Lower lobe of right lung (tissue), 2 donors: ENCODE measurements at regions not wholly inside any gene's neighbourhood (a gene's known extent, or its start where the extent isn't known, plus 50 kb on each side); places are given as distances from the start of the nearest gene placed in this dataset.

Experiments used
- ATAC-seq, 2 donors: fragments of 200-7000 bp; cut with Tn5 transposase; one replicate each; pipeline ENCODE4 v1.9.1; 2020 to 2022; ENCODE audit warnings: mild to moderate bottlenecking in 2 of 2, moderate library complexity in 2 of 2
- DNase-seq: peaks from one replicate; pipeline ENCODE4 v3.0.0-alpha.2; 2020
- H3K27ac ChIP-seq: fragments of 200-600 bp; one replicate; pipeline ENCODE4 v1.8.0; 2022
- H3K27me3 ChIP-seq: fragments of 200-600 bp; one replicate; pipeline ENCODE4 v1.8.0; 2022; ENCODE audit warnings: low read depth
- H3K36me3 ChIP-seq: fragments of 200-600 bp; one replicate; pipeline ENCODE4 v1.8.0; 2022; ENCODE audit warnings: mild to moderate bottlenecking
- H3K4me1 ChIP-seq: fragments of 200-600 bp; one replicate; pipeline ENCODE4 v1.8.0; 2022
- H3K4me3 ChIP-seq: fragments of 200-600 bp; one replicate; pipeline ENCODE4 v1.8.0; 2022; ENCODE audit warnings: mild to moderate bottlenecking
- H3K9me3 ChIP-seq: fragments of 200-600 bp; one replicate; pipeline ENCODE4 v1.8.0; 2022
- CTCF ChIP-seq: fragments of 200-600 bp; IDR thresholded peaks from one replicate; pipeline ENCODE4 v1.8.0; 2022; ENCODE audit warnings: antibody characterized with exemption, mild to moderate bottlenecking
- intact Hi-C: fragments of 100-400 bp; cut with DNase I; formaldehyde crosslinking; loops from one replicate; pipeline ENCODE4 v1.11.0; 2022
- donor health status: DM: no; HTN: yes; CAD: no; lungs with severe emphysema.

- H3K4me3 ChIP-seq: no peak overlapping the region
- H3K27me3 ChIP-seq: no peaks in the 10 kb centered on the region
- H3K36me3 ChIP-seq: no peaks in the 10 kb centered on the region
- ATAC-seq: no peak
- no peak for DNase-seq
- TF ChIP-seq CTCF: no peak
- H3K4me1 ChIP-seq: no peaks in the 10 kb centered on the region
- intact Hi-C loops: no loop called here
- H3K27ac ChIP-seq: no peak overlapping the region
- H3K9me3 ChIP-seq: no peaks in the 10 kb centered on the region
These were observed 829.1 kb upstream of the CNTNAP5 start for GRCh38 chr2:123195957-123196356.

- no peaks in the 10 kb centered on the region for H3K27me3 ChIP-seq
- no peaks in the 10 kb centered on the region for H3K36me3 ChIP-seq
- no peak for DNase-seq
- H3K9me3 ChIP-seq: no peaks in the 10 kb centered on the region
- no peak for ATAC-seq
- H3K4me1 ChIP-seq: no peaks in the 10 kb centered on the region
- no peak overlapping the region for H3K4me3 ChIP-seq
- H3K27ac ChIP-seq: no peak overlapping the region
- intact Hi-C loops: no loop called here
- no peak for TF ChIP-seq CTCF
These were observed 825.1 kb upstream of the CNTNAP5 start for GRCh38 chr2:123200035-123200434.

- no peak for TF ChIP-seq CTCF
- intact Hi-C loops: no loop called here
- no peak for DNase-seq
These were observed 817.8 kb upstream of the CNTNAP5 start for GRCh38 chr2:123207245-123207644.

GRCh38 chr2:123209202-123209601 is 815.9 kb upstream of the CNTNAP5 start:
- intact Hi-C loops: no loop called here

More at GRCh38 chr2:123207245-123207644, 817.8 kb upstream of the CNTNAP5 start:
- ATAC-seq: no peak
- Histone ChIP-seq H3K4me3 (no peak overlapping the region), H3K36me3 (no peaks in the 10 kb centered on the region), H3K4me1 (no peaks in the 10 kb centered on the region), H3K27ac (no peak overlapping the region), H3K9me3 (no peaks in the 10 kb centered on the region), H3K27me3 (no peaks in the 10 kb centered on the region)

GRCh38 chr2:123211181-123211580 is 813.9 kb upstream of the CNTNAP5 start:
- DNase-seq: no peak
- H3K27ac ChIP-seq: no peak overlapping the region
- no peaks in the 10 kb centered on the region for H3K27me3 ChIP-seq
- H3K36me3 ChIP-seq: no peaks in the 10 kb centered on the region
- ATAC-seq: no peak
- H3K4me1 ChIP-seq: no peaks in the 10 kb centered on the region
- no peaks in the 10 kb centered on the region for H3K9me3 ChIP-seq
- no peak for TF ChIP-seq CTCF
- no peak overlapping the region for H3K4me3 ChIP-seq
- intact Hi-C loops: no loop called here

More at GRCh38 chr2:123209202-123209601, 815.9 kb upstream of the CNTNAP5 start:
- Histone ChIP-seq H3K36me3 (no peaks in the 10 kb centered on the region), H3K4me1 (no peaks in the 10 kb centered on the region), H3K9me3 (no peaks in the 10 kb centered on the region), H3K27ac (no peak overlapping the region), H3K4me3 (no peak overlapping the region), H3K27me3 (no peaks in the 10 kb centered on the region)
- ATAC-seq (no peak), DNase-seq (no peak)
- TF ChIP-seq CTCF: no peak

- TF ChIP-seq CTCF: no peak
- Histone ChIP-seq H3K27ac (no peak overlapping the region), H3K4me1 (no peaks in the 10 kb centered on the region), H3K27me3 (no peaks in the 10 kb centered on the region), H3K36me3 (no peaks in the 10 kb centered on the region), H3K9me3 (peaks cover 3% of the 10 kb centered on the region), H3K4me3 (no peak overlapping the region)
- intact Hi-C loops: no loop called here
- DNase-seq: no peak
- ATAC-seq: no peak
These were observed 779.9 kb upstream of the CNTNAP5 start for GRCh38 chr2:123245156-123245555.
